ENCODE measurements at regions not wholly inside any gene's neighbourhood (a gene's known extent, or its start where the extent isn't known, plus 50 kb on each side); places are given as distances from the start of the nearest gene placed in this dataset.

DNA sequence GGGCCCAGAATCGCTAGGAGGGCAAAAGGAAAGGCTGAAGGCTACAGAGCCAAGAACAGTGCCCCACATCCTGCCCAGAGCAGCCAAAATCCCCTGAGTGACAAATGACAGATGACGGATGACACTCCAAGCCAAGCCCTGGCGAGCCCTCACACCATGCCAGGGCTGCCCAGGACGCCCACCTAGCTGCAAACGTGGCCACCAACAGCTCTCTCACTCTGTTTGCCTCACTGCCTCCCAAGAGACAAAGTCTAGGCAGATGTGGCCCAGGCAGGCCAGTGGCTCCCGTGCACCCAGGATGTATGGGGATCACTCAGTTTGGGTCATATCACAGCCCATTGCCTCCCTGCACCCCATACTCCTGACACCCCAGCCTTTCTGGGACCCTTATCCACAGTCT is 270.1 kb upstream of the NSMCE3 start:
- Histone ChIP-seq H4K20me1 (ENCODE audit: insufficient read depth, low read length) (no peaks in the 10 kb centered on the region), H3K14ac (replicated peaks; ENCODE audit: low read depth, low read length) (no peak overlapping the region), H4K91ac (ENCODE audit: insufficient read depth, low read depth, low read length) (no peak overlapping the region), H3K18ac (ENCODE audit: low read depth, low read length) (no peak overlapping the region), H3K56ac (ENCODE audit: extremely low read depth, insufficient read depth, low read length) (no peak overlapping the region), H4K8ac (ENCODE audit: low read depth in 2 of 2, low read length in 2 of 2) (no peak overlapping the region), H2BK120ac (ENCODE audit: low read depth, low read length) (no peak overlapping the region), H3K9ac (ENCODE audit: low read depth, low read length) (no peak overlapping the region), H2AK5ac (ENCODE audit: low read depth, low read length) (no peak overlapping the region), H2BK5ac (ENCODE audit: low read depth, low read length, poor library complexity, severe bottlenecking) (no peak overlapping the region), H3K4me1 (ENCODE audit: control insufficient read depth, insufficient read depth, low read length) (no peaks in the 10 kb centered on the region), H4K5ac (ENCODE audit: low read depth, low read length) (no peak overlapping the region), H3K4me3 (ENCODE audit: insufficient read depth, low read depth, low read length) (no peak overlapping the region), H2AFZ (replicated peaks; ENCODE audit: low read length, poor library complexity) (no peak overlapping the region), H2BK20ac (ENCODE audit: low read depth, low read length) (no peak overlapping the region), H3K4ac (ENCODE audit: low read depth, low read length) (no peak overlapping the region), H3K27ac (ENCODE audit: insufficient read depth, low read length) (no peak overlapping the region), H3K36me3 (ENCODE audit: control insufficient read depth, insufficient read depth, low read length) (no peaks in the 10 kb centered on the region), H3K4me2 (ENCODE audit: low read depth, low read length) (no peak overlapping the region), H3K9me3 (ENCODE audit: control insufficient read depth, insufficient read depth, low read length) (no peaks in the 10 kb centered on the region), H3K79me1 (ENCODE audit: low read depth in 1 of 2, low read length in 2 of 2) (no peaks in the 10 kb centered on the region), H3K23ac (ENCODE audit: low read depth, low read length) (no peak overlapping the region), H2BK15ac (ENCODE audit: low read depth, low read length) (no peak overlapping the region), H2AK9ac (replicated peaks; ENCODE audit: low read depth, low read length, poor library complexity) (no peak overlapping the region), H3K27me3 (ENCODE audit: control insufficient read depth, insufficient read depth, low read length) (no peaks in the 10 kb centered on the region), H3K9me1 (ENCODE audit: insufficient read depth, low read length) (no peaks in the 10 kb centered on the region)
- 25% methylated on average over 2 of the region's 6 CpGs; no CpG with 5 or more reads in 1 of the 2 experiments for WGBS, 2 experiments (ENCODE audit: extremely low coverage in 2 of 2, insufficient read length in 1 of 2)
- no peak for TF ChIP-seq MAFK (IDR thresholded peaks at IDR 0.05; ENCODE audit: low read depth, low read length)
- no peak for TF ChIP-seq CHD1 (IDR thresholded peaks at IDR 0.05; ENCODE audit: low read depth, low read length)
- TF ChIP-seq, protein P1, sequence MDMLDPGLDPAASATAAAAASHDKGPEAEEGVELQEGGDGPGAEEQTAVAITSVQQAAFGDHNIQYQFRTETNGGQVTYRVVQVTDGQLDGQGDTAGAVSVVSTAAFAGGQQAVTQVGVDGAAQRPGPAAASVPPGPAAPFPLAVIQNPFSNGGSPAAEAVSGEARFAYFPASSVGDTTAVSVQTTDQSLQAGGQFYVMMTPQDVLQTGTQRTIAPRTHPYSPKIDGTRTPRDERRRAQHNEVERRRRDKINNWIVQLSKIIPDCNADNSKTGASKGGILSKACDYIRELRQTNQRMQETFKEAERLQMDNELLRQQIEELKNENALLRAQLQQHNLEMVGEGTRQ (IDR thresholded peaks at IDR 0.05; ENCODE audit: low read depth, low read length), result no peak
- in situ Hi-C loops (cut with MboI; ENCODE audit: low sequenced_read_pairs) (no loop called here), dilution Hi-C loops (cut with HindIII; ENCODE audit: low sequenced_read_pairs, unreplicated experiment) (no loop called here), intact Hi-C loops (cut with micrococcal nuclease) (no loop called here)
- ChIA-PET POLR2A (ENCODE audit: unreplicated experiment) (no interaction called here), CTCF (no interaction called here)
- ATAC-seq (ENCODE audit: low read depth) (no peak), DNase-seq (no peak)
- no TSS peak for BruUV-seq (replicated peaks)
